T follicular helper cell (primary cell): ENCODE measurements at regions not wholly inside any gene's neighbourhood (a gene's known extent, or its start where the extent isn't known, plus 50 kb on each side); places are given as distances from the start of the nearest gene placed in this dataset.
"Not testable (repeated sequence)": the region's sequence is repeated elsewhere in the genome, so short reads cannot be mapped to it uniquely, and the experiment has no call there.

Experiments used
- DNase-seq: peaks from one replicate; pipeline ENCODE4 v3.0.0-alpha.2; 2020; ENCODE audit warnings: low read depth

GRCh38 chr5:125477586-125477975 lies 731.1 kb upstream of the ZNF608 start:
- no peak for DNase-seq

GRCh38 chr5:125478599-125478998 lies 732.2 kb upstream of the ZNF608 start:
- DNase-seq = no peak

GRCh38 chr5:125480911-125481310 lies 734.5 kb upstream of the ZNF608 start:
- no peak for DNase-seq

- DNase-seq = no peak
Observed at GRCh38 chr5:125481506-125482465, 735.3 kb upstream of the ZNF608 start.

- no peak for DNase-seq
Observed at GRCh38 chr5:125483609-125484008, 737.2 kb upstream of the ZNF608 start.

- no peak for DNase-seq
Observed at GRCh38 chr5:125484272-125484741, 737.9 kb upstream of the ZNF608 start.

- DNase-seq = no peak
Observed at GRCh38 chr5:125484742-125485641, 738.6 kb upstream of the ZNF608 start.

- DNase-seq = no peak
Observed at GRCh38 chr5:125485771-125486170, 739.3 kb upstream of the ZNF608 start.

GRCh38 chr5:125486634-125487033 lies 740.2 kb upstream of the ZNF608 start:
- no peak for DNase-seq

GRCh38 chr5:125487231-125487630 lies 740.8 kb upstream of the ZNF608 start:
- no peak for DNase-seq

- not testable (repeated sequence) for DNase-seq
Observed at GRCh38 chr5:125487652-125488051, 741.2 kb upstream of the ZNF608 start.

GRCh38 chr5:125489146-125489545 lies 742.7 kb upstream of the ZNF608 start:
- DNase-seq = no peak

GRCh38 chr5:125491986-125492492 lies 745.6 kb upstream of the ZNF608 start:
- no peak for DNase-seq

GRCh38 chr5:125492977-125493376 lies 746.5 kb upstream of the ZNF608 start:
- no peak for DNase-seq

- DNase-seq = no peak
Observed at GRCh38 chr5:125496393-125496792, 750.0 kb upstream of the ZNF608 start.

GRCh38 chr5:125497651-125498050 lies 751.2 kb upstream of the ZNF608 start:
- no peak for DNase-seq

GRCh38 chr5:125499636-125500332 lies 753.3 kb upstream of the ZNF608 start:
- no peak for DNase-seq

- DNase-seq = no peak
Observed at GRCh38 chr5:125501396-125501795, 755.0 kb upstream of the ZNF608 start.

GRCh38 chr5:125503946-125504345 lies 757.5 kb upstream of the ZNF608 start:
- no peak for DNase-seq

GRCh38 chr5:125505115-125505514 lies 758.7 kb upstream of the ZNF608 start:
- DNase-seq = no peak

GRCh38 chr5:125506124-125506523 lies 759.7 kb upstream of the ZNF608 start:
- DNase-seq = no peak

GRCh38 chr5:125508225-125508624 lies 761.8 kb upstream of the ZNF608 start:
- no peak for DNase-seq
